ENCODE measurements at regions not wholly inside any gene's neighbourhood (a gene's known extent, or its start where the extent isn't known, plus 50 kb on each side); places are given as distances from the start of the nearest gene placed in this dataset.
"Not testable (repeated sequence)": the region's sequence is repeated elsewhere in the genome, so short reads cannot be mapped to it uniquely, and the experiment has no call there.

GRCh38 chr5:125660231-125660895 lies 762.8 kb upstream of the GRAMD2B start:
- no peak overlapping the region for H3K9ac ChIP-seq (ENCODE audit: low read length)
- no peaks in the 10 kb centered on the region for H3K27me3 ChIP-seq (ENCODE audit: control insufficient read depth, insufficient read depth, low read length)
- peaks cover 22% of the 10 kb centered on the region for H3K4me1 ChIP-seq (ENCODE audit: control insufficient read depth, low read depth, low read length)
- H3K27ac ChIP-seq (ENCODE audit: low read length), result no peak overlapping the region
- no peak overlapping the region for H3K4me3 ChIP-seq (ENCODE audit: low read length)
- H3K9me3 ChIP-seq (ENCODE audit: control insufficient read depth, low read depth, low read length), result no peaks in the 10 kb centered on the region
- no peaks in the 10 kb centered on the region for H3K36me3 ChIP-seq (ENCODE audit: control insufficient read depth, low read depth, low read length)

GRCh38 chr5:125661584-125661983 lies 761.6 kb upstream of the GRAMD2B start:
- Histone ChIP-seq H3K9ac (ENCODE audit: low read length) (no peak overlapping the region), H3K27ac (ENCODE audit: low read length) (no peak overlapping the region), H3K27me3 (ENCODE audit: control insufficient read depth, insufficient read depth, low read length) (no peaks in the 10 kb centered on the region), H3K4me3 (ENCODE audit: low read length) (no peak overlapping the region), H3K9me3 (ENCODE audit: control insufficient read depth, low read depth, low read length) (no peaks in the 10 kb centered on the region), H3K36me3 (ENCODE audit: control insufficient read depth, low read depth, low read length) (no peaks in the 10 kb centered on the region), H3K4me1 (ENCODE audit: control insufficient read depth, low read depth, low read length) (peaks cover 21% of the 10 kb centered on the region)

GRCh38 chr5:125668884-125669283 lies 754.3 kb upstream of the GRAMD2B start:
- Histone ChIP-seq H3K27me3 (ENCODE audit: control insufficient read depth, insufficient read depth, low read length) (no peaks in the 10 kb centered on the region), H3K4me3 (ENCODE audit: low read length) (no peak overlapping the region), H3K9me3 (ENCODE audit: control insufficient read depth, low read depth, low read length) (peaks cover 3% of the 10 kb centered on the region), H3K4me1 (ENCODE audit: control insufficient read depth, low read depth, low read length) (peaks cover 16% of the 10 kb centered on the region), H3K9ac (ENCODE audit: low read length) (no peak overlapping the region), H3K27ac (ENCODE audit: low read length) (no peak overlapping the region), H3K36me3 (ENCODE audit: control insufficient read depth, low read depth, low read length) (no peaks in the 10 kb centered on the region)

- Histone ChIP-seq H3K4me1 (ENCODE audit: control insufficient read depth, low read depth, low read length) (peaks cover 9% of the 10 kb centered on the region), H3K36me3 (ENCODE audit: control insufficient read depth, low read depth, low read length) (no peaks in the 10 kb centered on the region), H3K9me3 (ENCODE audit: control insufficient read depth, low read depth, low read length) (peaks cover 3% of the 10 kb centered on the region), H3K4me3 (ENCODE audit: low read length) (no peak overlapping the region), H3K9ac (ENCODE audit: low read length) (no peak overlapping the region), H3K27me3 (ENCODE audit: control insufficient read depth, insufficient read depth, low read length) (no peaks in the 10 kb centered on the region), H3K27ac (ENCODE audit: low read length) (no peak overlapping the region)
These were observed 749.8 kb upstream of the GRAMD2B start for GRCh38 chr5:125673359-125673950.

- Histone ChIP-seq H3K36me3 (ENCODE audit: control insufficient read depth, low read depth, low read length) (no peaks in the 10 kb centered on the region), H3K4me3 (ENCODE audit: low read length) (no peak overlapping the region), H3K9ac (ENCODE audit: low read length) (no peak overlapping the region), H3K9me3 (ENCODE audit: control insufficient read depth, low read depth, low read length) (no peaks in the 10 kb centered on the region), H3K4me1 (ENCODE audit: control insufficient read depth, low read depth, low read length) (no peaks in the 10 kb centered on the region), H3K27ac (ENCODE audit: low read length) (no peak overlapping the region), H3K27me3 (ENCODE audit: control insufficient read depth, insufficient read depth, low read length) (no peaks in the 10 kb centered on the region)
These were observed 743.7 kb upstream of the GRAMD2B start for GRCh38 chr5:125679522-125679921.

- peaks cover 5% of the 10 kb centered on the region for H3K4me1 ChIP-seq (ENCODE audit: control insufficient read depth, low read depth, low read length)
- no peak overlapping the region for H3K27ac ChIP-seq (ENCODE audit: low read length)
- no peak overlapping the region for H3K9ac ChIP-seq (ENCODE audit: low read length)
- no peaks in the 10 kb centered on the region for H3K36me3 ChIP-seq (ENCODE audit: control insufficient read depth, low read depth, low read length)
- H3K27me3 ChIP-seq (ENCODE audit: control insufficient read depth, insufficient read depth, low read length), result no peaks in the 10 kb centered on the region
- H3K4me3 ChIP-seq (ENCODE audit: low read length), result no peak overlapping the region
- no peaks in the 10 kb centered on the region for H3K9me3 ChIP-seq (ENCODE audit: control insufficient read depth, low read depth, low read length)
These were observed 739.5 kb upstream of the GRAMD2B start for GRCh38 chr5:125683669-125684068.

GRCh38 chr5:125685771-125686170 lies 737.4 kb upstream of the GRAMD2B start:
- no peak overlapping the region for H3K27ac ChIP-seq (ENCODE audit: low read length)
- H3K4me1 ChIP-seq (ENCODE audit: control insufficient read depth, low read depth, low read length), result peaks cover 5% of the 10 kb centered on the region
- H3K4me3 ChIP-seq (ENCODE audit: low read length), result no peak overlapping the region
- H3K27me3 ChIP-seq (ENCODE audit: control insufficient read depth, insufficient read depth, low read length), result no peaks in the 10 kb centered on the region
- no peaks in the 10 kb centered on the region for H3K9me3 ChIP-seq (ENCODE audit: control insufficient read depth, low read depth, low read length)
- H3K9ac ChIP-seq (ENCODE audit: low read length), result no peak overlapping the region
- no peaks in the 10 kb centered on the region for H3K36me3 ChIP-seq (ENCODE audit: control insufficient read depth, low read depth, low read length)

- not testable (repeated sequence) for H3K9me3 ChIP-seq (ENCODE audit: control insufficient read depth, low read depth, low read length); H3K9ac ChIP-seq (ENCODE audit: low read length); H3K4me3 ChIP-seq (ENCODE audit: low read length); H3K36me3 ChIP-seq (ENCODE audit: control insufficient read depth, low read depth, low read length); H3K27ac ChIP-seq (ENCODE audit: low read length); H3K27me3 ChIP-seq (ENCODE audit: control insufficient read depth, insufficient read depth, low read length); H3K4me1 ChIP-seq (ENCODE audit: control insufficient read depth, low read depth, low read length)
These were observed 731.3 kb upstream of the GRAMD2B start for GRCh38 chr5:125691738-125692530.

- Histone ChIP-seq H3K9me3 (ENCODE audit: control insufficient read depth, low read depth, low read length) (no peaks in the 10 kb centered on the region), H3K27ac (ENCODE audit: low read length) (no peak overlapping the region), H3K27me3 (ENCODE audit: control insufficient read depth, insufficient read depth, low read length) (no peaks in the 10 kb centered on the region), H3K36me3 (ENCODE audit: control insufficient read depth, low read depth, low read length) (no peaks in the 10 kb centered on the region), H3K9ac (ENCODE audit: low read length) (no peak overlapping the region), H3K4me3 (ENCODE audit: low read length) (no peak overlapping the region), H3K4me1 (ENCODE audit: control insufficient read depth, low read depth, low read length) (peaks cover 3% of the 10 kb centered on the region)
These were observed 727.1 kb upstream of the GRAMD2B start for GRCh38 chr5:125695996-125696655.

- Histone ChIP-seq H3K27ac (ENCODE audit: low read length) (no peak overlapping the region), H3K27me3 (ENCODE audit: control insufficient read depth, insufficient read depth, low read length) (no peaks in the 10 kb centered on the region), H3K36me3 (ENCODE audit: control insufficient read depth, low read depth, low read length) (no peaks in the 10 kb centered on the region), H3K9ac (ENCODE audit: low read length) (no peak overlapping the region), H3K4me1 (ENCODE audit: control insufficient read depth, low read depth, low read length) (peaks cover 3% of the 10 kb centered on the region), H3K4me3 (ENCODE audit: low read length) (no peak overlapping the region), H3K9me3 (ENCODE audit: control insufficient read depth, low read depth, low read length) (no peaks in the 10 kb centered on the region)
These were observed 726.4 kb upstream of the GRAMD2B start for GRCh38 chr5:125696762-125697161.

GRCh38 chr5:125698420-125698819 lies 724.8 kb upstream of the GRAMD2B start:
- no peak overlapping the region for H3K4me3 ChIP-seq (ENCODE audit: low read length)
- H3K4me1 ChIP-seq (ENCODE audit: control insufficient read depth, low read depth, low read length), result peaks cover 3% of the 10 kb centered on the region

More at GRCh38 chr5:125698420-125698819, 724.8 kb upstream of the GRAMD2B start:
- Histone ChIP-seq H3K9ac (ENCODE audit: low read length) (no peak overlapping the region), H3K27me3 (ENCODE audit: control insufficient read depth, insufficient read depth, low read length) (no peaks in the 10 kb centered on the region), H3K9me3 (ENCODE audit: control insufficient read depth, low read depth, low read length) (no peaks in the 10 kb centered on the region), H3K36me3 (ENCODE audit: control insufficient read depth, low read depth, low read length) (no peaks in the 10 kb centered on the region), H3K27ac (ENCODE audit: low read length) (no peak overlapping the region)

Data from iPS-18a (cell line).